Esophagus mucosa (tissue), 1 donor: ENCODE measurements at regions not wholly inside any gene's neighbourhood (a gene's known extent, or its start where the extent isn't known, plus 50 kb on each side); places are given as distances from the start of the nearest gene placed in this dataset.

Experiments
- ATAC-seq: fragments of 200-7000 bp; cut with Tn5 transposase; one replicate; pipeline ENCODE4 v1.9.1; 2020
- donor health status: DM: yes; HTN: yes; CAD: no.

GRCh38 chr9:6703898-6704639, 53.7 kb upstream of the KDM4C start:
- ATAC-seq: peak; percentile 88

- no peak for ATAC-seq
These were observed 55.1 kb upstream of the KDM4C start for GRCh38 chr9:6702707-6703106.

- no peak for ATAC-seq
These were observed 50.6 kb upstream of the GLDC start for GRCh38 chr9:6696178-6696577.

GRCh38 chr9:6695121-6695814, 49.7 kb upstream of the GLDC start:
- ATAC-seq: no peak
